Epithelial cell of proximal tubule (primary cell): ENCODE measurements at regions not wholly inside any gene's neighbourhood (a gene's known extent, or its start where the extent isn't known, plus 50 kb on each side); places are given as distances from the start of the nearest gene placed in this dataset.

Source experiments
- DNase-seq: peaks from one replicate; pipeline ENCODE4 v3.0.0-alpha.2; 2011; ENCODE audit warnings: low read depth
- H3K4me3 ChIP-seq: 2 replicates; pipeline ENCODE4 v1.5.1; 2011; ENCODE audit warnings: low read depth, mild to moderate bottlenecking, low read length
- CTCF ChIP-seq: conservative IDR thresholded peaks from 2 replicates; pipeline ENCODE4 v1.5.1; 2012; ENCODE audit warnings: low read depth, mild to moderate bottlenecking, low read length

GRCh38 chr16:85208643-85209520 is 96.6 kb upstream of the CIBAR2 start:
- no peak for TF ChIP-seq CTCF
- no peak overlapping the region for H3K4me3 ChIP-seq
- DNase-seq = no peak

GRCh38 chr16:85209526-85210121 is 97.4 kb upstream of the CIBAR2 start:
- H3K4me3 ChIP-seq = no peak overlapping the region
- TF ChIP-seq CTCF = peak; percentile 16
- DNase-seq = no peak

GRCh38 chr16:85210423-85211169 is 98.3 kb upstream of the CIBAR2 start:
- H3K4me3 ChIP-seq = no peak overlapping the region
- TF ChIP-seq CTCF = no peak
- peak; percentile 18 for DNase-seq

GRCh38 chr16:85211271-85211801 is 99.1 kb upstream of the CIBAR2 start:
- DNase-seq = no peak
- no peak for TF ChIP-seq CTCF
- no peak overlapping the region for H3K4me3 ChIP-seq

- no peak overlapping the region for H3K4me3 ChIP-seq
- TF ChIP-seq CTCF = no peak
- DNase-seq = no peak
Observed at GRCh38 chr16:85213926-85214675, 101.8 kb upstream of the CIBAR2 start.

- DNase-seq = no peak
- H3K4me3 ChIP-seq = no peak overlapping the region
- TF ChIP-seq CTCF = no peak
Observed at GRCh38 chr16:85215478-85216118, 103.3 kb upstream of the CIBAR2 start.
